ENCODE measurements at regions not wholly inside any gene's neighbourhood (a gene's known extent, or its start where the extent isn't known, plus 50 kb on each side); places are given as distances from the start of the nearest gene placed in this dataset.

- no peak for TF ChIP-seq CTCF (CRISPR knock-in tag; IDR thresholded peaks at IDR 0.05)
- TF ChIP-seq CENPBD1 (CRISPR knock-in tag; IDR thresholded peaks at IDR 0.05; ENCODE audit: borderline replicate concordance, low read depth) = no peak
- TF ChIP-seq HNF4A (CRISPR knock-in tag; IDR thresholded peaks at IDR 0.05) = no peak
- no peak for TF ChIP-seq ATF2 (CRISPR knock-in tag; IDR thresholded peaks at IDR 0.05)
- TF ChIP-seq NR2C2 (CRISPR knock-in tag; IDR thresholded peaks at IDR 0.05; ENCODE audit: borderline replicate concordance) = no peak
- no peak for TF ChIP-seq CCAR2 (optimal IDR thresholded peaks at IDR 0.05; ENCODE audit: low read depth, low read length)
- no peak for TF ChIP-seq EP300 (IDR thresholded peaks at IDR 0.05; ENCODE audit: low read depth in 2 of 2, low read length in 2 of 2)
- no peak for TF ChIP-seq EP300 (CRISPR knock-in tag; IDR thresholded peaks at IDR 0.05; ENCODE audit: borderline replicate concordance)
- TF ChIP-seq USF2 (IDR thresholded peaks at IDR 0.05; ENCODE audit: low read depth, low read length) = no peak
- no peak for TF ChIP-seq USF2 (CRISPR knock-in tag; IDR thresholded peaks at IDR 0.05; ENCODE audit: borderline replicate concordance)
Observed at GRCh38 chr9:80158554-80159170, 586.9 kb downstream of the TLE4 start.
